Medulla oblongata (tissue), 1 donor: ENCODE measurements at regions not wholly inside any gene's neighbourhood (a gene's known extent, or its start where the extent isn't known, plus 50 kb on each side); places are given as distances from the start of the nearest gene placed in this dataset.
A peak's percentile ranks its signal among the peaks of the same experiment; 100 is the strongest.

Source experiments
- DNase-seq: peaks from one replicate; pipeline ENCODE4 v3.0.0-alpha.2; 2015; ENCODE audit errors: extremely low spot score

DNA sequence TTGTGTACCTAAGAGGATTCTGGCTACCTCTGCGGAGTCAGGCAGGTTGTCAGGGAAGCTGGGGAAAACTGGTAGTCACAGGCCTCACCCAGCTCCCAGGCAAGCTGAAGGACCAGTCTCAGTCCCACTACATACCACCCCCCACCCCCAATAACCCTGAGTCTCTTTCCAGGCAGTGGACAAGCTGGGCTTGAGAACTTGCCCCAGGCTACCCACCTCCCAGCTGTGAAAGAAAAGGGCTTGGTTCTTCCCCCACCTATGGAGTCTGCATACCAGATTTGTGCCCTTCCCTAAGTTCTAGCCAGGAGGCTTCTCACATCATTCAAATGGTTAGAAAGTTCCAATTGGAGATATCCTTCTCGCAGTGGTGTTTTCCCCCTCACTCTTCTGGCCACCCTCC lies 1678.8 kb downstream of the MAT2B start:
- DNase-seq, result no peak

DNA sequence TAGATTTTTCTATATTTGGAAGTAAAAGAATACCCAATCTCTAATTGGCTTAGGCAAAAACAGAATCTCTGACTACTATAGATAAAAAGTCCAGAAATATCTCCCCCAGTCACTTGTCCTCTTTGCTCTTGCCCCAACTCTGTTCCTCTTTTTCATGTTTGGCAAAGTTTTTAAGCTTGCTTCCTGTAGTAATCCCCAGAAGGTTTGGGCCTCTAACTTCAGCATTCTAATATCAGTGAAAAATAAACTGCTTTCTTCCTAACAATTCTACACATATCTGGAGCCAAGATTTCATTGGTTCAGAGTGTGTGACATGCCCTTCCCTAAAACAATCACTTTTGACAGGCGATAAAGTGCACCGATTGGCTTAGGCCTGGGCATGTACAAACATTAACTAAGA lies 1680.3 kb downstream of the MAT2B start:
- DNase-seq, result peak; percentile 37

DNA sequence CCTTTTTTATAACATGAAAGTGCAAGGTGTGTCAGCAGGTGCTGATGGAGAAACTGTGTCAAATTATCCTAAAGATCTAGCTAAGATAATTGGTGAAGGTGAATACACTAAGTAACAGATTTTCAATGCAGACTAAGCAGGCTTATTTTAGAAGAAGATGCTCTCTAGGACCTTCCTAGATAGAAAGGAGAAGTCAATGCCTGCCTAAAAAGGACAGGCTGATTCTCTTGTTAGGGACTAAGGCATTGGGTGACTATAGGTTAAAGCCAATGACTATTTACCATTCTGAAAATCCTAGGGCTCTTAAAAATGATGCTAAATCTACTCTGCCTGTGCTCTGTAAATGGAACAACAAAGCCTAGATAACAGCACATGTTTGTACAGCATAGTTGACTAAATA lies 1682.4 kb downstream of the MAT2B start:
- no peak for DNase-seq

DNA sequence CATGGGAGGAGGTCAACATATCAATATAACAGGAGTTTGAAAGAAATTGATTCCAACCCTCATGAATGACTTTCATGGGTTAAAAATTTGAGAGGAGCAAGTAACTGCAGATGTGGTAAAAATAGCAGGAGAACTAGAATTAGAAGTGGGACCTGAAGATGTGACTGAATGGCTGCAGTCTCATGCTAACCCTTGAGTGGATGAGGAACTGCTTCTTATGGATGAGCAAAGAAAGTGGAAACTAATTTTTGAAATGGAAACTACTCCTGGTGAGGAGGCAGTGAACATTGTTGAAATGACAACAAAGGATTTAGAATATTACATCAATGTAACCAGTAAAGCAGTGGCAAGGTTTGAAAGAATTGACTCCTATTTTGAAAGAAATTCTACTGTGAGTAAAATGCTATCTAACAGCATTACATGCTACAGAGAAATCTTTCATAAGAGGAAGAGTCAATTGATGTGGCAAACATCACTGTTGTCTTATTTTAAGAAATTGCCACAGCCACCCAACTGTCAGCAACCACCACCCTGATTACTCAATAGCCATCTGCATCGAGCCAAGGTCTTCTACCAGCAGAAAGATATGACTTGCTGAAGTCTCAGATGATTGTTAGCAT lies 1683.2 kb downstream of the MAT2B start:
- peak; percentile 32 for DNase-seq

DNA sequence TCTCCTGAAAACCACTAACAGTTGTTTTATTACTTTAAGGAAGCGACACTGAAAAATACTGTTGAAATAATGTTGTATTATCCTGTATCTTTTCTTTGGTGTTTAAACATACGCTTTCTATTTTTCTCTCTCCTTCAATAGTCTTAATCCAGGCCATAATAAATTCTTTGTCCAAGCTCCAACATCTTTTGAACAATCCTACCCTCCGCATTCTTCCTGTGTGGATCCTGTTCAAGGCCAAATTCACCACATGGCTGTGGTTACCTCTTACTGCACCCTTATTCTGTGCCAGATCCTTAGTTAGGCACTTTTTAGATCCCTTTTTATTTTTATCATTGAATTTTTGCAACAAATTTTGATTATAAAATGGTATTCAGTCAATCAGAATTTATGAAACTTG lies 1691.5 kb downstream of the MAT2B start:
- DNase-seq, result no peak

DNA sequence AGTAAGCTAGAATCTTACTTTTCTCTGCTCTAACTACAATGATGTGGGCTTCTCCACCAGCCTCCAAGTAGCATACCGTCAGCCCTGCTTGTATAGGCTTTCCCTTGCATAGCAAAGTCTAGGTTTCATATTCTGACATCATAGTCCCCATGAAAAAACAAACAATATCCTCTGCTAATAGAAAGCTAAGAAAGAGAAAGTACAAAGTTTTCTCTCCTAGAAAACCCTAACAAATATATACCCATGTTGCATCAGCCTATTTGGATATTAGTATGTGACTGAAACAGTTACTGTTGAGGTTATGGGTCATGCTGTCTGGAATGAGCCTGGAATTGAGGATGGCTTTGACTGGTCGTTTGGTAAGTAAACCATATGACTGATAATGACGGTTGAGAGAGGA lies 1696.0 kb downstream of the MAT2B start:
- DNase-seq, result no peak

DNA sequence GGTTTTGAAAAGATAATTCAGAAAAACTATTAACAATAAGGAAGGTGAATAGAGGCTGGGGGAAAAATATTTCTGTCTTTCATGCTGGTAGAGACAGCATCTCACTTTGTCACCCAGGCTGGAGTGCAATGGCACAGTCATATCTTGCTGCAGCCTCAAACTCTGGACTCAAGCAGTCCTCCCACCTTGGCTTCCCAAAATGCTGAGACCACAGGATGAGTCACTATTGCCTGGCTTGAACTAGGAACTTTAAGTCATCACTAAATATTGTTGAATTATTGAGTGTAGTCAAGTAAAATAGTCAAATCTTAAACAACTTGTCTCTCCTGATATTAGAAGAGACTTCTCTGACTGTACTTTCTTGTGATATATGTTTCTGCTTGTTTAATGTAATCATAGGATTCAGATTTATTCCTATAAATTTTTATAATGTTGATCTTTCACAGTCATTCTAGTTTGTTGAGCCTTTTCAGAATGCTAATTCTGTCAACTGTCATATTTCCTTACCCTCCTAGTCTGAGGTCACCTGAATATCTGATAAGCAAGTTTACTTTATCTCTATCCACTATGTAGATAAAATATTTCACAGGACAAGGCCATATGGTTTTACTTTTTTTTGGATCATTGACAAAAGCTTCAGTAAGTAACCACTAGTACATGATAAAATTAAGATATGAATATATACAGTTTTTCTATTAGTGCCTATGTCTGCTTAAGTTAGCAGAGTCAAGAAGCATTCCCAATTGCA lies 1696.5 kb downstream of the MAT2B start:
- no peak for DNase-seq

DNA sequence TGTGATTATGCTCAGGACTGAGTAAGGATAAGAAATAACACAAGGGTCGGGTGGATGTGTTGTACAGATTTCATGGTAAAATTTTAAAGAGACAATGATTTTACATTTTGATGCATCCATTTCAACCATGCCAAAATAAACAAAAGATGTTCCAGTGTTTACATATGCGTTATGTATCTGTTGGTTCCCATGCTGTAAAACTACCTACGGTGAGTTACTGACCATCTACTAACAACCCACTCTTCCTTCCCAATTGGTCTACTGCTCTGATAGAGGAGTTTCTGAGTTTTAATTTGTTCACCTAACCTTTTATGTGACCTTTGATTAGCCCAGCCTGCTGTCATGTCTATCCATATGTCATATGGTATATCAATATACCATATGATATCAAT lies 1697.1 kb downstream of the MAT2B start:
- DNase-seq, result no peak

DNA sequence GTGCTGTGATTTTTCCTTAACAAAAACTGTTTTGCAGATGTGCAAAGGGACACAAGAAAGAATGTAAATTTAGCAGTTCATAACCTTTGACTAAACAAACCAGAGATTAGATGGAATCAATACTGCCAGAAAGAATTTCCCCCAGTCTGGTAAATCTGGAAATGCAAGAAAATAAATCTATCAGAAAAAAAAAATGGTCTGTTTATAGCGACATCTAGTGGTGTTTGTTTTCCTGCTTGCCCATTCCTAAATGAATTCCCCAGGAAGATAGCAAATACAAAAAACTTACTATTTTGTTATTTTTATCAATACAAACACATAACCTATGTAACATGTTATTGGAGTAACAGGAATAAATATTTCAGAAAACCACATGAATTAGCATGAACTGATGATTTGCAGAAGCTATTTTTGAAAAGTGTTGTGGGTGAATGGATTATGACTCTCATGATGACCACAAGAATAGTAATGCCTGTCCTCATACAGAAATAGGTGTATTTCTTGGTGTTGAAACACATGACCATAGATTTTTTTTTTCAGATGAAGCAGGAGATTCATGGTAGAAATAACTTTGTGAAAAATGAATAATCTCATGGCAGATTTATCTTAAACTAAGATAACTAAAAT lies 1703.8 kb downstream of the MAT2B start:
- DNase-seq, result peak; percentile 50

DNA sequence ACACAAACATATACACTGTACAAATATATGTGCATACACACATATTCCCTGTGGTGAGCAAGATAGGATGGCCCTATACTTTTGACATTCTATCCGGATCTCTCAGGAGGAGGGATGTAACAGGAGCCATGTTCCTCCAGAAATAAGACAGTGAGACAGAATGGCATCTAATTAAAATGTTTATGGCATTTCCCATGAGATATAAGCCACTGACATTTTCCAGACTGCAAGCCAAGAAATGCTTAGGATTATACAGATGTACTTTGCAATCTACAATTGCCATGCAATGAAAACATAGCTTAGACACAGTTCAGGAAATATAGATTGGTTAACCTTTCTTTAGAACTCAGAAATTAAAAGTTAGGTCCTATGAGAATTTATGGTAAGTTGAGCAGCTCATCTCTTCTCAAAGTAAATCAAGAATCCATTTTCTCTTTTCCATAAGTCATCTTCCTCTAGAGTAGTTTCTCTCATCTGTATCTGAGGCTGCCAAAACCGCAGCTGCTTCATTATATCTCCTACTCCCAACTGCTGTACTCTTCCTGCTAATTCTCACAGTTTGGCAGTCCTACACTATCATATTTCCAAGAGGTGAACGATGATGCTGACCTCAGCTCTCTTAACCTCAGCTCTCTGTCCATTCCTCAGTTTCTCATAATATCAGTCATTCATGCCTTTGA lies 1719.1 kb downstream of the MAT2B start:
- DNase-seq, result no peak

DNA sequence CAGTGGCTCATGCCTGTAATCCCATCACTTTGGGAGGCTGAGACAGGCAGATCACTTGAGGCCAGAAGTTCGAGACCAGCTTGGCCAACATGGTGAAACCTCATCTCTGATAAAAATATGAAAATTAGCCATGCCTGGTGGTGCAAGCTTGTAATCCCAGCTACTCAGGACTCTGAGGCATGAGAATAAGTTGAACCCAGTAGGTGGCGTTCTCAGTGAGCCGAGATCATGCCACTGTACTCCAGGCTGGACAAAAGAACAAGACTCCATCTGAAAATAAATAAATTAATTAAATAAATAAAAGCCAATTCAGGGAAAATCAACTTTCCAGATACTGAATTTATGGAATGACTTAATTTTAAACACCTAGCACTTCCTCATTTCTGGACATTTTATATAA lies 1722.1 kb downstream of the MAT2B start:
- no peak for DNase-seq

DNA sequence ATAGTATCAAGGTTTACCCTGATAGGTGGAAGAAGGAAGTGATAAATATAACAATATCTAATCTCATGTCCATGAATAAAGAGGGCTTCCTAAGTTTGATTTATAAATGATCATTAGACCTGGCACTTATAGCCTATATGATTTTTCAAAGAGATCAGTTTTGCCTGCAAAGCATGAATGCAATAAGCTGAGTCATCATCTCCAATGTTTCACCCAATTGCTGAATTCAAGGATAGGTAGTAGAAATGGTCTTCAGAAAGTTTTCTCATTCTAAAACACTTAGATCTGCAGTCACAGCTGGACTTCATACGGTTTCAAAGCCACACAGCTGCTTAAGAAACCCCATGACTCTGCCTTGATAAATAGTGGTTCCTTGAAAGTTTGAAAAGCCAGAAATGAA lies 1722.8 kb downstream of the MAT2B start:
- DNase-seq, result no peak

DNA sequence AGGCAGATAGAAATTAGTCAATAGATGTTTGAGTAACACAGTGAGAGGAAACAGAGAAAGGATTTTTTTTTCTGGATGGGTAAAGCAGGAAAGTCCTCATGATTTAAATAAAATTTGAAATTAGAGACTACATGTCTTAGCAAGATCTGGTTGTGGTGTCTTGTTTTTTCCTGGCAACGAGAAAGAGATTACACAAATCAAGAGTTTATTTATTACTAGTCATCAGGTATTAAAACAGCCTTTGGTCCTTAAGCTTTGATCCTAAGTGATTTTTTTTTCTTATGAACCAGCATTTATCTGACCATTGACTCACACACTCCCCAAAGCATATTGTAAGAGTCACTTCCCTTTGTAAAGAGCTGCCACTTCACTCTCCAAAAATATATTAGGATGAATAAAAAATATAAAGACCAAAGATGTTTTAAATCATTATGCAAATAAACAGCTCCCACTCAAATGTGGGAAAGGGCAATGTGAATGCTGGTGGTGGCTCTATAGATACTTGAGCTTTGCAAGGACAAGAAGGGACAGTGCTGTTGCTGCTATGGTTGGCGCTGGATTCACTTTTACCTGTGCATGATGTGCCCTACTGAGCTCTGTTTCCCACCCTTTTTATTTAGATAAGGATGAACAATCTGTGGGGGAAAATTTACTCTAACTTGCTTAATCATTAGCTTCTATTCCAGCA lies 1726.5 kb downstream of the MAT2B start:
- no peak for DNase-seq

DNA sequence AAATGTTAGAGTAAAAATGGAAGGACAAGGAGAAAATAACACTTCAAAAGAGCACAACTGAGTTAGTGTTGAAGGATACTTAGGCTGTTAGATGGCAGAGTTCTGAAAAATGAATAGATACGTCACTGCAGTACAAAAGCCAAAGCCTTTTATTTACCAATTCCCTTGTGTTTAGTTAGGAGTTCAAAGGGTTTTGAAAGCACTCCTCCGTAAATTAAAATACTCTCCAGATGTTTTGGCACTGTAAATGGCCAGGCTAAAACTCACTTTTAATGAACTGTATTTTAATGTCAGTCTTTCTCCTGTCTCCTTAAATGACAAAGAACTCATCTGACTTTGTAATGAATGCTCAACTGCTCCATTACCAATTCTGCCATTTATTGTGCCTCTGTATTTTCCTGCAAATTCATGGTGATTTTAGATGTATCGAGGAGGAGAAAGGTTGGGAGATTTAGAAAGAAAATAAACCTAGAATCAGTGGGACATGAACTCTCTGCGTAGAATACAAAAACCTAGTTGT lies 1727.2 kb downstream of the MAT2B start:
- DNase-seq, result no peak

DNA sequence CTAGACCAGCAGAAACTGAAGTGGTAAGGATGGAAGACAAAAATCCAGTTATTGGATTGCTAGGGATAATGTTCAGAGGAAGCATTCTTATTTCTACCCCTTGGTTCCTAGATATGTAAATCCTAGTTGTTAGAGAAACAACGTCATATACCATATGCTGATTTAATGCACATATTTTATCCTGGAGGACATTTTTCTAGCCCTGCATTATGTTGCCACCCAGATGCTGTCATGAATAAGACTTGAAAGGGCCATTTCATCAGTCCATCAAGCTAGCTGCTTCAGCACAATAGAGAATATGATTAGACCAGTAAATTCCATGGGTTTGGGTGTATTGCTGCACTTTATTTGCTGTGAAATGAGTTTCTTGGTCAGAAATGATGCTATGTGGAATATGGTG lies 1736.4 kb downstream of the MAT2B start:
- DNase-seq, result no peak

DNA sequence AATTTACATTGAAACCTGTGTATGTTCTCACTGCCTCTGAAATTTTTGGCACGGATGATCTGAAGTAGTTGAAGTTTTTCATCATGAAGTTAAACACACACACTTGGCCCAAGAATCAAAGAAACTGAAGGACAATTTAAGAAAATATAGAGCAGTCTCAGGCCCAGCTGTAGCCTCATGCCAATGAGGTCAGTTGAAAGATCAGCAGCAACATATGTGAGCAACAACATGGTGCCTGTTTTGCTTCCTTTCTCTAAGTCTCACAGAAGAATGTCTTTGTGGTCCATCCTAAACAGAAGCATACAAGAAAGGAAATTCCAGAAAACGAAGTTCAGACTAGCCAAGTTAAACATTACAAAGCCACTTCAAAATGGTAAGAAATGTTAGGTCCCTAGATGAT lies 1737.2 kb downstream of the MAT2B start:
- DNase-seq, result no peak

DNA sequence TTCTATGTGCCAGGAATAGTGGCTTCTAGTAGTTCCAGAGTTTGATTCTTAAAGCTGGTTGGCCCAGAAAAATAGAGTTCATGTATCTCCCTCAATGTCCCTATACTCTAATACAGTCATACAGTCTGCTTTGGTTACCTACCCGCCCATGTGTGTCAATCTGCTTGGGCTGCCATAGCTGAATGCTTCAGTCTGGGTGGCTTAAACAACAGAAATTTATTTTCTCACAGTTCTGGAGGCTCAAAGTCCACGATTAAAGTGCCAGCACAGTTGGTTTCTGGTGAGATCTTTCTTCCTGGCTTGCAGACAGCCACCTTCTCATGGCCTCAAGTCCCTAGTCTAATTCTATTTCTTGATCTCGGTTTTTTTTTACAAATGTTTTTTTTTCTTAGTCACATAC lies 1739.0 kb downstream of the MAT2B start:
- no peak for DNase-seq

DNA sequence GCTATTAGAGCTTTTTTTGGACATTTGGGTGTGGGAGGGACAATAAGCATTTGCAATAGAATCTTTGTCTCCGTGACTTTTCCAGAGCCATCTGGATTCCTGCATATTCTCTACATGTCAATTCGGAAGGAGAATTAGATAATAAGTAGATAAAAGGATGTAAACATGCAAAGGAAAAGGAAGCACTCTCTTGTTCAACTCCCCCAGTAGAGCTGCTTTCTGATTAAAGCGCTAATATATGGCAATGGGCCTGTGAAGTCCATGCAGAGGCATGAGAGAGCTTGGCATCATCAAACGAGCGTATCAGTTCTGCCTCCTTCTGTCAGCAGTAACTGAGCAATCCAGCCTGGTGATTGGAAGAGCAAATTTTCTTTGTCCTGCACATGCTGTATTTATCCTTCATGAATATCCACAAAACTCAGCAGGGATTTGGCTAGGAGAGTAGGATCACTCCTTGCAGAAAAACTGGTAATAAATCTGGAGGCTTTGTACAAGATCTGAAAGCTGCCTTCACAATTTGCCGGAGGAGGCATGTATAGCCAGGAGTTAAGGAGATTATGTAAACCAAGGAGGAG lies 1752.9 kb downstream of the MAT2B start:
- DNase-seq, result peak; percentile 5

DNA sequence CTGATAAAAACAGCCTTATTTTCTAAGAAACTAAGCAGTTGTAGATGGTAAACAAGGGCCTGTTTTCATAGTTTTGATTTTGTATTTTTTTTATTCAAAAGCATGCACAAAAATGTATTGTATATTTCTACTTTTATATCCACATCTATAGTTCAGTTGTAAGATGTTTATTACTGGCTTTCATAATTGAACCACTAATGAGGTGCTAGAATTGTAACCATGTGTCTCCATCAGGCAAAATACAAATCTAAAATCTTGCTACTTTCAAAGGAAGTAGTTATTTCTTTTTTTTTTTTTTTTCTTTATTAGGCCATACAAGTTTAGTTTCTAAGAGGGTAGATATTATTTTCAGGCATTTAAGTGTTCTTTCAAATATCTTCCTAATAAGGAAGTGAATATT lies 1755.0 kb downstream of the MAT2B start:
- no peak for DNase-seq

DNA sequence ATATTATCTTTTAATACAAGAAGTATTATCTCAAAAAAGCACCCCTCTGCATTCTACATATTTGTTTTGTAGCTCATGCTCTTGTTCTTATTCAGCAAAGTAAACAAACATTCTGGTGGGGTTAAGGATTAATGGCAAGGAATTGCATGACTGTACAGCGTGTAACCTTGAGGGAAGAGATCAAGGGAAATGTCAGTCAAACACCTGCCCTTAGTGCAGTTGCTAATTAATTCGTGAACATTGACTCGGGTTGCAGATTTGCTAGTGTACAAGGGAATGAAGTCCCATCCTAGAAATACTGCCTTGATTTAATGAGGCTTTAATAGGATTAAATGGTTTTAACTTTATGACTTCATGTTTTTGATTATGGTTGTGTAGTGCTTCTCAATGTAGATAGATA lies 1758.1 kb downstream of the MAT2B start:
- no peak for DNase-seq

DNA sequence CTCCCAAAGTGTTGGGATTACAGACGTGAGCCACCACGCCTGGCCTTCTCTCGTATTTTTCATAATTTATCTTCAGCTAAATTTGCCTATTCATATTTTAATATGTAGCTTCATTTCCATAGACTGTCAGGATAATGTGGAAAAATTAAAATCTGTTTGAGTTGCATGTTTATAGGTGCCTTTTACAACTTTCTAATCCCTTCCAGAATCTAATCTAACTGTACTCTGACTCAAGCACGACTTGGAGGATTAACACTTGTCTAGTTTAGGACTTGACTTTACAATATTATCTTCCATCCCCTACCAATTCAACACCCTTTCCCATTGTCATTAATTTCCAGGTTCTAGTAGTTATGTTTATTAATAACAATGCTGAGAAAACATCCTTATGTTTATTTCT lies 1761.5 kb downstream of the MAT2B start:
- no peak for DNase-seq

DNA sequence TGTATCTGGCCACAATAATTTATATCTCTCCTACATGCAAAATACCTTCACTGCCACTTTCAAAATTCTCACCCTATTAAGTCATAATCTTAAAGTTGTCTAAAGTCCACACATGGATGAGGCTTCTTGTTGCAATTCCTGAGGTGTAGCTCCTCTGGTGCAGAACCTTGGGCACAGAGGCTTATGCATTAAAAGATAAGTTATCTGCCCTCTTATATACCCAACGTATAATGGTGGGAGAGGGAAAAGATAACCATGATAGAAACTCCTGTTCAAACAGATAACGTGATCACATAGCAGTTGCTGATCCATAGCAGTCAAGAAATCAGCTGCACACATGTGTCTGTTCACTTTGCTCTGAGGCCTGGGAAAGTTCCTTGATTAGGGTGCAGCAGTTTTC lies 1767.0 kb downstream of the MAT2B start:
- no peak for DNase-seq
